MM.1S (cell line): ENCODE measurements at regions not wholly inside any gene's neighbourhood (a gene's known extent, or its start where the extent isn't known, plus 50 kb on each side); places are given as distances from the start of the nearest gene placed in this dataset.

Experiments used
- DNase-seq: peaks from one replicate; pipeline ENCODE4 v3.0.0-alpha.2; 2015
- H2AFZ ChIP-seq: fragments of 300-600 bp; sonication (generic); 2 replicates; pipeline ENCODE4 v1.6.0; 2016; ENCODE audit warnings: antibody characterized with exemption, low read length
- H3F3A ChIP-seq: fragments of 300-600 bp; sonication (generic); 2 replicates; pipeline ENCODE4 v1.6.1; 2016; ENCODE audit warnings: mild to moderate bottlenecking, antibody characterized with exemption, low read length, moderate library complexity, mixed read lengths; ENCODE audit not compliant: insufficient read depth
- H3K27ac ChIP-seq: fragments of 300-600 bp; sonication (generic); 2 replicates; pipeline ENCODE4 v1.5.1; 2016; ENCODE audit warnings: mild to moderate bottlenecking, low read length
- H3K27me3 ChIP-seq: fragments of 300-600 bp; sonication (generic); replicated peaks from 2 replicates; pipeline ENCODE4 v1.6.0; 2016; ENCODE audit warnings: low read length; ENCODE audit not compliant: insufficient read depth
- H3K36me3 ChIP-seq: fragments of 300-600 bp; sonication (generic); replicated peaks from 2 replicates; pipeline ENCODE4 v1.6.1; 2016; ENCODE audit warnings: mild to moderate bottlenecking, low read length, mixed read lengths; ENCODE audit not compliant: insufficient read depth
- H3K4me1 ChIP-seq: fragments of 300-600 bp; sonication (generic); 2 replicates; pipeline ENCODE4 v1.6.1; 2016; ENCODE audit warnings: low read length, mixed read lengths
- H3K4me2 ChIP-seq: fragments of 300-600 bp; sonication (generic); 2 replicates; pipeline ENCODE4 v1.6.0; 2016; ENCODE audit warnings: low read depth, low read length
- H3K4me3 ChIP-seq: fragments of 300-600 bp; sonication (generic); 2 replicates; pipeline ENCODE4 v1.5.1; 2016; ENCODE audit warnings: low read length, mixed read lengths
- H3K79me2 ChIP-seq: fragments of 300-600 bp; sonication (generic); 2 replicates; pipeline ENCODE4 v1.6.1; 2016; ENCODE audit warnings: mixed run types, low read length, mixed read lengths
- H3K9ac ChIP-seq: fragments of 300-600 bp; sonication (generic); 2 replicates; pipeline ENCODE4 v1.6.1; 2016; ENCODE audit warnings: low read length, mixed read lengths
- H3K9me2 ChIP-seq: fragments of 300-600 bp; sonication (generic); replicated peaks from 2 replicates; pipeline ENCODE4 v1.6.1; 2016; ENCODE audit warnings: mild to moderate bottlenecking, low read length, mixed read lengths; ENCODE audit not compliant: insufficient read depth
- H3K9me3 ChIP-seq: fragments of 300-600 bp; sonication (generic); replicated peaks from 2 replicates; pipeline ENCODE4 v1.6.1; 2016; ENCODE audit warnings: mild to moderate bottlenecking, low read length, mixed read lengths; ENCODE audit not compliant: insufficient read depth
- H4K20me1 ChIP-seq: fragments of 300-600 bp; sonication (generic); 2 replicates; pipeline ENCODE4 v1.6.1; 2016; ENCODE audit warnings: mild to moderate bottlenecking, low read length, moderate library complexity, mixed read lengths; ENCODE audit not compliant: insufficient read depth
- EZH2 ChIP-seq: fragments of 300-600 bp; sonication (generic); optimal IDR thresholded peaks from 2 replicates; pipeline ENCODE3; 2017; ENCODE audit warnings: low read depth, mild to moderate bottlenecking, antibody characterized with exemption, low read length, mixed read lengths
- EZH2phosphoT487 ChIP-seq: fragments of 300-600 bp; sonication (generic); IDR thresholded peaks from 2 replicates; pipeline ENCODE4 v1.6.1; 2018; ENCODE audit warnings: antibody characterized with exemption, low read length
- TF ChIP-seq, protein P1 (sequence below): fragments of 300-600 bp; sonication (generic); IDR thresholded peaks from 2 replicates; pipeline ENCODE4 v1.5.1; 2016; ENCODE audit warnings: antibody characterized with exemption, low read length, mixed read lengths

DNA sequence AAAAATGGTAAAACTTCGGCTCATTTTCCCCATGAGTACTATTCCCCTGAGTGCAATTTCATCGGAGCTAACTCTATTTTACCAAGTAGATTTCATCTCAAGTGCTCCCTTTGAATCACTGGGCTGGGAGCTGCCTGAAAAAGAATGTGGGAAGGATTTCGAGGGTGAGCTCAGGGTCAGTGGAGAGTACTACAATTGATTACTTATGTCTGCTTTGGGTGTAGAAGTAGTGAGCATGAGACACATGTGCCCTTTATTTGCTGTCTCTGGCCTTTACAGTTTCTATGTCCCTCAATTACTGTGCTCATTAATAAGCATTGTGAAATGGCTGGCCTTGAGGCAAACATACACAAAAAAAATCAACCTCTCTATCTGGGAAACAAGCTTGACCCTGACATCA is 172.7 kb upstream of the RFX3 start:
- Histone ChIP-seq H3K27ac (no peak overlapping the region), H3K4me3 (no peak overlapping the region), H3K9ac (no peak overlapping the region), H2AFZ (no peak overlapping the region), H3K4me1 (no peaks in the 10 kb centered on the region), H3K4me2 (no peak overlapping the region), H3K79me2 (no peaks in the 10 kb centered on the region), H3F3A (no peaks in the 10 kb centered on the region), H3K9me2 (no peaks in the 10 kb centered on the region), H4K20me1 (no peaks in the 10 kb centered on the region), H3K9me3 (no peaks in the 10 kb centered on the region), H3K27me3 (no peaks in the 10 kb centered on the region), H3K36me3 (no peaks in the 10 kb centered on the region)
- TF ChIP-seq EZH2 (no peak), EZH2phosphoT487 (no peak)
- TF ChIP-seq, protein P1, sequence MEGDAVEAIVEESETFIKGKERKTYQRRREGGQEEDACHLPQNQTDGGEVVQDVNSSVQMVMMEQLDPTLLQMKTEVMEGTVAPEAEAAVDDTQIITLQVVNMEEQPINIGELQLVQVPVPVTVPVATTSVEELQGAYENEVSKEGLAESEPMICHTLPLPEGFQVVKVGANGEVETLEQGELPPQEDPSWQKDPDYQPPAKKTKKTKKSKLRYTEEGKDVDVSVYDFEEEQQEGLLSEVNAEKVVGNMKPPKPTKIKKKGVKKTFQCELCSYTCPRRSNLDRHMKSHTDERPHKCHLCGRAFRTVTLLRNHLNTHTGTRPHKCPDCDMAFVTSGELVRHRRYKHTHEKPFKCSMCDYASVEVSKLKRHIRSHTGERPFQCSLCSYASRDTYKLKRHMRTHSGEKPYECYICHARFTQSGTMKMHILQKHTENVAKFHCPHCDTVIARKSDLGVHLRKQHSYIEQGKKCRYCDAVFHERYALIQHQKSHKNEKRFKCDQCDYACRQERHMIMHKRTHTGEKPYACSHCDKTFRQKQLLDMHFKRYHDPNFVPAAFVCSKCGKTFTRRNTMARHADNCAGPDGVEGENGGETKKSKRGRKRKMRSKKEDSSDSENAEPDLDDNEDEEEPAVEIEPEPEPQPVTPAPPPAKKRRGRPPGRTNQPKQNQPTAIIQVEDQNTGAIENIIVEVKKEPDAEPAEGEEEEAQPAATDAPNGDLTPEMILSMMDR = no peak
- DNase-seq = no peak

DNA sequence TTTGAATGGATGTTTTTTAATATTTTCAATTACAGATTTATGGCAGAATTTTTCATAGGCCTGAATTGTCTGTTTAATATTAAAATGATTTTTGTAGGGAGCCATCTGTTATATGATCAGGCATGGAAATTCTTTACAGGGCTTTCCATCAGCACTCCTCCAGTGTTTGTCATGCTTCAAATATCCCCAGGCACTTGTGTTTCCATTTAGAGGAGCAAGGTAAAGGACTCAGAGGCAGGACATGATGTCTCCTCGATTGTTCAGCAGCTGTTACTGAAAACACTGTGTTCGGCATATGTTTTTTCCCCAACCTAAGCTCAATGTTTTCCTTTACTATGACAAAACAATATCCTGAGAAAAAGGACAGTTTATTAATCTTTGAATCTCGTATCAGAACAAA is 172.3 kb upstream of the RFX3 start:
- no peaks in the 10 kb centered on the region for H3K9me3 ChIP-seq
- no peaks in the 10 kb centered on the region for H3K27me3 ChIP-seq
- no peaks in the 10 kb centered on the region for H4K20me1 ChIP-seq
- no peak overlapping the region for H2AFZ ChIP-seq
- no peaks in the 10 kb centered on the region for H3K36me3 ChIP-seq
- TF ChIP-seq EZH2phosphoT487 = no peak
- TF ChIP-seq, protein P1 = no peak
- no peak for TF ChIP-seq EZH2
- H3K27ac ChIP-seq = no peak overlapping the region
- H3K4me1 ChIP-seq = no peaks in the 10 kb centered on the region
- no peak overlapping the region for H3K4me3 ChIP-seq
- no peak for DNase-seq
- no peak overlapping the region for H3K4me2 ChIP-seq
- H3K79me2 ChIP-seq = no peaks in the 10 kb centered on the region
- H3F3A ChIP-seq = no peaks in the 10 kb centered on the region
- no peaks in the 10 kb centered on the region for H3K9me2 ChIP-seq
- H3K9ac ChIP-seq = no peak overlapping the region

DNA sequence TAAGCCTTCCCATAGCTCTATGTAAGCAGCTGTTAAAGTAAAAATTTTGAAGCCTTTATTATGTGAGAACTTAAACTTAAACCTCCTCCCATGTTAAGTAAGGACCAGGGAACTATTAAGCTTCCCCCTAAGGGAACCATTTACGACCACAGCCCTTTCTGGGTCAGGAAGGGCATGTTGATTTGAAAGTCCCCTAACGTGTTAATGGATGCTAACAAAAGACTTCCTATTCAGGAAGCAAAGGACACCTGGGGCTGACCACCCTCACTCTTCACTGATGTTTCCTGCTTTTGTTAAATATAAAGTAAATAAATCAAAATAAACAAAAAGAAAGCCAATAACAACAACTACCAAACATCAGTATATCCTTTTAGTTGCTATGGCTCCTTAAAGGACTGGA is 170.6 kb upstream of the RFX3 start:
- no peak overlapping the region for H3K9ac ChIP-seq
- H3K9me2 ChIP-seq = no peaks in the 10 kb centered on the region
- H4K20me1 ChIP-seq = no peaks in the 10 kb centered on the region
- H3K36me3 ChIP-seq = no peaks in the 10 kb centered on the region
- H3K27me3 ChIP-seq = no peaks in the 10 kb centered on the region
- no peaks in the 10 kb centered on the region for H3K9me3 ChIP-seq
- no peaks in the 10 kb centered on the region for H3K4me1 ChIP-seq
- TF ChIP-seq EZH2phosphoT487 (no peak), EZH2 (no peak)
- H3K27ac ChIP-seq = no peak overlapping the region
- H3F3A ChIP-seq = no peaks in the 10 kb centered on the region
- no peak for DNase-seq
- H3K4me2 ChIP-seq = no peak overlapping the region
- no peak overlapping the region for H2AFZ ChIP-seq
- H3K79me2 ChIP-seq = no peaks in the 10 kb centered on the region
- H3K4me3 ChIP-seq = no peak overlapping the region

DNA sequence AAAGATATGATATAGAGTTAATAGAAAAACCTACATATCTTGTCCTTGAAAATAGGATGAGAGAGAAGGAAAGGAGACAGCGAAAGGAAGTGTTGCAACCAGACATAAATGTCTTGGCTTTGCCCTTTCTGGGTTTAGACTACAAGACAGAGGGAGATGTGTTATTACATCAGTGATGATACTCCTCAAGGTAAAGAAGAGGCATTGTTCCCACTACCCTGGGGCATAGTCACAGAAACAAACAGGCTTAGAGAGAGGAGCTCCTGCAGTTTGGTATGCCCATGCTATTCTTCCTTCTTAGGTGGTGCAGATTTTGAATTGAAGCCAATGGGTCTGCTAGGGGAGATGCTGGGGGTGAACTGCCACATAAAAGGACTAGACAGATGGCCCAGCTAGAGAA is 166.8 kb upstream of the RFX3 start:
- no peak overlapping the region for H3K4me3 ChIP-seq
- H3K27me3 ChIP-seq = no peaks in the 10 kb centered on the region
- no peak overlapping the region for H3K27ac ChIP-seq
- H2AFZ ChIP-seq = no peak overlapping the region
- TF ChIP-seq EZH2 (no peak), EZH2phosphoT487 (no peak)
- TF ChIP-seq, protein P1 = no peak
- no peak overlapping the region for H3K4me2 ChIP-seq
- H3K9me2 ChIP-seq = no peaks in the 10 kb centered on the region
- no peaks in the 10 kb centered on the region for H4K20me1 ChIP-seq
- H3K79me2 ChIP-seq = no peaks in the 10 kb centered on the region
- no peaks in the 10 kb centered on the region for H3K36me3 ChIP-seq
- H3F3A ChIP-seq = no peaks in the 10 kb centered on the region
- H3K9ac ChIP-seq = no peak overlapping the region
- no peaks in the 10 kb centered on the region for H3K4me1 ChIP-seq
- DNase-seq = no peak
- H3K9me3 ChIP-seq = no peaks in the 10 kb centered on the region
